ENCODE measurements at regions not wholly inside any gene's neighbourhood (a gene's known extent, or its start where the extent isn't known, plus 50 kb on each side); places are given as distances from the start of the nearest gene placed in this dataset.

- ChIA-PET POLR2A (no interaction called here), CTCF (no interaction called here)
- TF ChIP-seq CTBP1 (IDR thresholded peaks at IDR 0.05; ENCODE audit: borderline replicate concordance) (no peak), BHLHE40 (IDR thresholded peaks at IDR 0.05; ENCODE audit: borderline replicate concordance) (no peak), SUZ12 (IDR thresholded peaks at IDR 0.05) (no peak), LEF1 (IDR thresholded peaks at IDR 0.05; ENCODE audit: borderline replicate concordance) (no peak), ZNF384 (IDR thresholded peaks at IDR 0.05) (no peak), TARDBP (IDR thresholded peaks at IDR 0.05) (no peak), FOXA1 (IDR thresholded peaks at IDR 0.05) (no peak)
- DNase-seq (ENCODE audit: extremely low spot score): no peak
These were observed 133.9 kb downstream of the SPCS3 start for GRCh38 chr4:176453658-176454057.

- no peak for DNase-seq (ENCODE audit: extremely low spot score)
- ChIA-PET CTCF (no interaction called here), POLR2A (no interaction called here)
- TF ChIP-seq ELF4 (IDR thresholded peaks at IDR 0.05) (no peak), FOXM1 (IDR thresholded peaks at IDR 0.05; ENCODE audit: borderline replicate concordance) (no peak), TARDBP (IDR thresholded peaks at IDR 0.05) (no peak), L3MBTL2 (conservative IDR thresholded peaks at IDR 0.05) (no peak), ARNT (IDR thresholded peaks at IDR 0.05) (no peak), NFRKB (IDR thresholded peaks at IDR 0.05) (no peak), HDGF (IDR thresholded peaks at IDR 0.05; ENCODE audit: borderline replicate concordance) (no peak), CTBP1 (IDR thresholded peaks at IDR 0.05; ENCODE audit: borderline replicate concordance) (no peak), ZNF384 (IDR thresholded peaks at IDR 0.05) (no peak), BHLHE40 (IDR thresholded peaks at IDR 0.05; ENCODE audit: borderline replicate concordance) (no peak), SUZ12 (IDR thresholded peaks at IDR 0.05) (no peak)
- TF ChIP-seq, protein P1, sequence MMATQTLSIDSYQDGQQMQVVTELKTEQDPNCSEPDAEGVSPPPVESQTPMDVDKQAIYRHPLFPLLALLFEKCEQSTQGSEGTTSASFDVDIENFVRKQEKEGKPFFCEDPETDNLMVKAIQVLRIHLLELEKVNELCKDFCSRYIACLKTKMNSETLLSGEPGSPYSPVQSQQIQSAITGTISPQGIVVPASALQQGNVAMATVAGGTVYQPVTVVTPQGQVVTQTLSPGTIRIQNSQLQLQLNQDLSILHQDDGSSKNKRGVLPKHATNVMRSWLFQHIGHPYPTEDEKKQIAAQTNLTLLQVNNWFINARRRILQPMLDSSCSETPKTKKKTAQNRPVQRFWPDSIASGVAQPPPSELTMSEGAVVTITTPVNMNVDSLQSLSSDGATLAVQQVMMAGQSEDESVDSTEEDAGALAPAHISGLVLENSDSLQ (IDR thresholded peaks at IDR 0.05): no peak
These were observed 145.0 kb downstream of the SPCS3 start for GRCh38 chr4:176464748-176465147.

DNA sequence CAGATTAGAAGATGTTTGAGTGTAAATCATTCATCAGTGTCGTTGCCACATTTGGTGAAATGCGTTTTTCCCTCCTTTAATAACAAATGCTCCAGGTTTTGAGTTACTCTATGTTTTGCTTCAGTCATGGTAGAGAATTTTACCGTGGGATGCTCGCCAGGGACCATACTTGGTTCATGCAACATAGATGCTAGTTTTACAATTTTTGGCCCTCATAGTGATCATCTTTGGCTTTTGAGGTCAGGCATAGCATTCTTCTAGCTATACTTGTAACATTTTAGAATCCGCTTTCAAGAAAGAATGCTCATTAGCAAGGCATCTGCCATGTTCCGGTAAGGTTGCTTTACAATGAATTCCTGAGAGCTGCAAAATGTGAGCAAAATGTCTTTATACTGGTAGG is 147.2 kb downstream of the SPCS3 start:
- no peak for DNase-seq (ENCODE audit: extremely low spot score)
- ChIA-PET POLR2A (no interaction called here), CTCF (no interaction called here)
- no peak for TF ChIP-seq CTBP1 (IDR thresholded peaks at IDR 0.05; ENCODE audit: borderline replicate concordance)
- TF ChIP-seq, protein P1 (IDR thresholded peaks at IDR 0.05): no peak
- TF ChIP-seq ELF4 (IDR thresholded peaks at IDR 0.05): no peak
- TF ChIP-seq FOXA1 (IDR thresholded peaks at IDR 0.05): no peak
- no peak for TF ChIP-seq ZNF384 (IDR thresholded peaks at IDR 0.05)
- TF ChIP-seq SUZ12 (IDR thresholded peaks at IDR 0.05): no peak
- no peak for TF ChIP-seq BHLHE40 (IDR thresholded peaks at IDR 0.05; ENCODE audit: borderline replicate concordance)
- no peak for TF ChIP-seq FOXK2 (IDR thresholded peaks at IDR 0.05)
- TF ChIP-seq NFRKB (IDR thresholded peaks at IDR 0.05): no peak
- TF ChIP-seq FOXM1 (IDR thresholded peaks at IDR 0.05; ENCODE audit: borderline replicate concordance): no peak
- no peak for TF ChIP-seq SP1 (IDR thresholded peaks at IDR 0.05)
- TF ChIP-seq L3MBTL2 (conservative IDR thresholded peaks at IDR 0.05): no peak
- TF ChIP-seq HDGF (IDR thresholded peaks at IDR 0.05; ENCODE audit: borderline replicate concordance): no peak
- no peak for TF ChIP-seq ARNT (IDR thresholded peaks at IDR 0.05)
- TF ChIP-seq TARDBP (IDR thresholded peaks at IDR 0.05): no peak
- TF ChIP-seq LEF1 (IDR thresholded peaks at IDR 0.05; ENCODE audit: borderline replicate concordance): no peak

DNA sequence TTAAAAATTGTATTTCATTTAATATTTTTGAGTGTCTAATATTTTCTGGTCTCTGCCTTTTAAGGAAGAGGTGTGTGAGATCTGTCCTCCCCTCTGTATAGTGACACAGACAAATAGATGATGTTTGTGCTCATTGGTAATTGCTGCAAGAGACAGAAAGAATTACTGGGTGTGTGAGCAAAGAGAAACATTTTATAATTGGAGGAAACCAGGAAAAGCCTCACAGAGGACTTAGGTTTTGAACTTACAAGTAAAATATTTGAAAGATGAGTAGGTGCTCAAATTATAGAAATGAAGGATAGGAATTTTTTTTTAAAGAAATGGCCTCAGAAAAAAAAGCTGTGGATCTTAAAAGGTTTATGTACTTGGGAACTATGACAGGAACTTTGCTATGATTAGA is 149.8 kb downstream of the SPCS3 start:
- TF ChIP-seq ARNT (IDR thresholded peaks at IDR 0.05): no peak
- no peak for TF ChIP-seq SP1 (IDR thresholded peaks at IDR 0.05)
- CTCF ChIA-PET: no interaction called here
- POLR2A ChIA-PET: no interaction called here
- DNase-seq (ENCODE audit: extremely low spot score): no peak

- POLR2A ChIA-PET: no interaction called here
- DNase-seq (ENCODE audit: extremely low spot score): no peak
- CTCF ChIA-PET: no interaction called here
- TF ChIP-seq ZNF384 (IDR thresholded peaks at IDR 0.05) (no peak), TARDBP (IDR thresholded peaks at IDR 0.05) (no peak), ELF4 (IDR thresholded peaks at IDR 0.05) (no peak), SUZ12 (IDR thresholded peaks at IDR 0.05) (no peak), CTBP1 (IDR thresholded peaks at IDR 0.05; ENCODE audit: borderline replicate concordance) (no peak), HDGF (IDR thresholded peaks at IDR 0.05; ENCODE audit: borderline replicate concordance) (no peak), SP1 (IDR thresholded peaks at IDR 0.05) (no peak), BHLHE40 (IDR thresholded peaks at IDR 0.05; ENCODE audit: borderline replicate concordance) (no peak), L3MBTL2 (conservative IDR thresholded peaks at IDR 0.05) (no peak)
- TF ChIP-seq, protein P1 (IDR thresholded peaks at IDR 0.05): no peak
These were observed 150.9 kb downstream of the SPCS3 start for GRCh38 chr4:176470671-176471070.

DNA sequence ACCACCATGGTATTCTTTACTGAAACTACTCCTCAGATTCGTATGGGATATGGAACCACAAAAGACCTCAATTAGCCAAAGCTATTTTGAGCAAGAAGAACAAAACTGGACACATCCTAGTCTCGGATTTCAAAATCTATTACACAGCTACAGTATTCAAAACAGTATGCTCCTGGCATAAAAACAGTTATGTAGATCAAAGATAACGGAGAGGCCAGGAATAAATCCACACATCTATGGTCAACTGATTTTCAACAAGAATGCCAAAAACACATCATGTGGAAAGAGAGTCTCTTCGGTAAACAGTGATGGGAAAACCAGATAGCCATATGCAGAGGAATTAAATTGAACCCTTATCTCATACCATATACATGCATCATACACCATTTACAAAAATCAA is 155.3 kb downstream of the SPCS3 start:
- DNase-seq (ENCODE audit: extremely low spot score): no peak
- POLR2A ChIA-PET: no interaction called here
- CTCF ChIA-PET: interaction anchor here (0.7 kb wide), 1 partner anchor 572 kb away, joined by 5 read pairs; no protein-coding TSS in a partner anchor
- no peak for TF ChIP-seq FOXA1 (IDR thresholded peaks at IDR 0.05)
- TF ChIP-seq FOXM1 (IDR thresholded peaks at IDR 0.05; ENCODE audit: borderline replicate concordance): no peak

DNA sequence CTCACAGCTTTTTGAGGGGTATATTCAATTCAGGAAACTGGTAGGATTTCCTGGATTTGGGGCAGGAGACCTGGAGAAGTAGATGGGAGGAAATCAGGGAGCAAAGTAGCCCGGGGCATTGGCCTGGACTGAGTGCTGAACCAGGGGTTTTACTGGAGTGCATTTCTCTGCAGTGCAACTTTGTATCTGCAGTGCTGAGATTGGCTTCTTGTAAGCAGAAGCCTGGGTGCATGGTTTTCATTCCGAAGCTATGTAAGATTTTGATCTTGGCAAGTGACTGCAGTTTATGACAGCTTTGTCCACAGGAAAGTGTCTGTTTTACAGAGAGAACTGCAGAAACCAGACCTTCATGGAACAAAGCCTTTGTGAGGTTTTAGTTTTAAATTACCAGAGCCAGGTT is 158.3 kb downstream of the SPCS3 start:
- no peak for TF ChIP-seq SUZ12 (IDR thresholded peaks at IDR 0.05)
- no peak for TF ChIP-seq FOXM1 (IDR thresholded peaks at IDR 0.05; ENCODE audit: borderline replicate concordance)
- no peak for TF ChIP-seq HDGF (IDR thresholded peaks at IDR 0.05; ENCODE audit: borderline replicate concordance)
- TF ChIP-seq L3MBTL2 (conservative IDR thresholded peaks at IDR 0.05): no peak
- no peak for TF ChIP-seq ZNF384 (IDR thresholded peaks at IDR 0.05)
- TF ChIP-seq TARDBP (IDR thresholded peaks at IDR 0.05): no peak
- TF ChIP-seq, protein P1 (IDR thresholded peaks at IDR 0.05): no peak
- TF ChIP-seq FOXK2 (IDR thresholded peaks at IDR 0.05): no peak
- TF ChIP-seq LEF1 (IDR thresholded peaks at IDR 0.05; ENCODE audit: borderline replicate concordance): no peak
- no peak for TF ChIP-seq CTBP1 (IDR thresholded peaks at IDR 0.05; ENCODE audit: borderline replicate concordance)
- TF ChIP-seq ELF4 (IDR thresholded peaks at IDR 0.05): no peak
- no peak for TF ChIP-seq NFRKB (IDR thresholded peaks at IDR 0.05)
- TF ChIP-seq ARNT (IDR thresholded peaks at IDR 0.05): no peak
- TF ChIP-seq FOXA1 (IDR thresholded peaks at IDR 0.05): no peak
- TF ChIP-seq SP1 (IDR thresholded peaks at IDR 0.05): no peak
- TF ChIP-seq BHLHE40 (IDR thresholded peaks at IDR 0.05; ENCODE audit: borderline replicate concordance): no peak
- DNase-seq (ENCODE audit: extremely low spot score): no peak
- ChIA-PET POLR2A (no interaction called here), CTCF (no interaction called here)

Measured in HEK293T (cell line).